ENCODE measurements at regions not wholly inside any gene's neighbourhood (a gene's known extent, or its start where the extent isn't known, plus 50 kb on each side); places are given as distances from the start of the nearest gene placed in this dataset.

GRCh38 chr1:8256321-8256720 is 61.6 kb upstream of the SLC45A1 start:
- POLR2A ChIA-PET: no interaction called here
- DNase-seq (ENCODE audit: extremely low spot score): no peak
- TF ChIP-seq CTCF (IDR thresholded peaks at IDR 0.05; ENCODE audit: control extremely low read depth, extremely low read depth, low read depth, missing control alignments): no peak
- CTCF ChIA-PET: interaction anchor here (1.1 kb wide), 1 partner anchor 58 kb away, joined by 5 read pairs; no protein-coding TSS in a partner anchor

- TF ChIP-seq CTCF (IDR thresholded peaks at IDR 0.05; ENCODE audit: control extremely low read depth, extremely low read depth, low read depth, missing control alignments): no peak
- ChIA-PET POLR2A (no interaction called here), CTCF (interaction anchor here (1.1 kb wide), 1 partner anchor 59 kb away, joined by 5 read pairs; no protein-coding TSS in a partner anchor)
- no peak for DNase-seq (ENCODE audit: extremely low spot score)
These were observed 62.2 kb upstream of the SLC45A1 start for GRCh38 chr1:8255712-8256111.

- no peak for DNase-seq (ENCODE audit: extremely low spot score)
- CTCF ChIA-PET: interaction anchor here (1.1 to 1.2 kb wide), 2 partner anchors 12 to 29 kb away, joined by 3 read pairs; no protein-coding TSS in a partner anchor
- no peak for TF ChIP-seq CTCF (IDR thresholded peaks at IDR 0.05; ENCODE audit: control extremely low read depth, extremely low read depth, low read depth, missing control alignments)
- POLR2A ChIA-PET: no interaction called here
These were observed 65.5 kb upstream of the SLC45A1 start for GRCh38 chr1:8252266-8252951.

GRCh38 chr1:8251635-8252034 is 66.3 kb upstream of the SLC45A1 start:
- ChIA-PET CTCF (interaction anchor here (1.1 kb wide), 1 partner anchor 28 kb away, joined by 3 read pairs; no protein-coding TSS in a partner anchor), POLR2A (no interaction called here)
- DNase-seq (ENCODE audit: extremely low spot score): no peak
- no peak for TF ChIP-seq CTCF (IDR thresholded peaks at IDR 0.05; ENCODE audit: control extremely low read depth, extremely low read depth, low read depth, missing control alignments)

- no peak for TF ChIP-seq CTCF (IDR thresholded peaks at IDR 0.05; ENCODE audit: control extremely low read depth, extremely low read depth, low read depth, missing control alignments)
- CTCF ChIA-PET: interaction anchor here (1.4 to 1.6 kb wide), 2 partner anchors 16 to 35 kb away, joined by 3 to 4 read pairs; no protein-coding TSS in a partner anchor
- no peak for DNase-seq (ENCODE audit: extremely low spot score)
- POLR2A ChIA-PET: no interaction called here
These were observed 68.1 kb upstream of the SLC45A1 start for GRCh38 chr1:8249838-8250237.

GRCh38 chr1:8247811-8248436 is 70.0 kb upstream of the SLC45A1 start:
- no peak for TF ChIP-seq CTCF (IDR thresholded peaks at IDR 0.05; ENCODE audit: control extremely low read depth, extremely low read depth, low read depth, missing control alignments)
- no peak for DNase-seq (ENCODE audit: extremely low spot score)
- ChIA-PET POLR2A (no interaction called here), CTCF (no interaction called here)

Data from GM10248 (cell line).